IMR-90 (cell line): ENCODE measurements at regions not wholly inside any gene's neighbourhood (a gene's known extent, or its start where the extent isn't known, plus 50 kb on each side); places are given as distances from the start of the nearest gene placed in this dataset.

ENCODE experiments used
- ATAC-seq: fragments of 200-7000 bp; cut with Tn5 transposase; 2 replicates; pipeline ENCODE4 v1.9.1; 2020; ENCODE audit warnings: low read depth, mild to moderate bottlenecking, moderate library complexity
- BruUV-seq: library from RNA; stranded (reverse); fragments of 400-500 nt; replicated peaks from 2 replicates; lab custom pipeline; 2021; lab: Mats Ljungman, UMichigan
- CTCF ChIA-PET: fragments of 300-600 bp; formaldehyde crosslinking; extraction: SDS; loops from one replicate; lab custom pipeline; 2021; ENCODE audit warnings: antibody characterized with exemption; lab: Yijun Ruan, JAX
- POLR2A ChIA-PET: fragments of 300-600 bp; sonication (Branson Sonifier 250); formaldehyde crosslinking; loops from one replicate; lab custom pipeline; 2022; ENCODE audit warnings: antibody characterized with exemption; ENCODE audit not compliant: unreplicated experiment; lab: Charles Lee
- DNase-seq: peaks from one replicate; pipeline ENCODE4 v3.0.0; 2013
- H2AFZ ChIP-seq: replicated peaks from 2 replicates; pipeline ENCODE3; 2013; ENCODE audit warnings: low read length, mild to moderate bottlenecking; ENCODE audit not compliant: poor library complexity
- H2AK5ac ChIP-seq: 2 replicates; pipeline ENCODE4 v1.6.1; 2013; ENCODE audit warnings: low read depth, low read length, inconsistent platforms
- H2AK9ac ChIP-seq: replicated peaks from 2 replicates; pipeline ENCODE3; 2013; ENCODE audit warnings: mild to moderate bottlenecking, low read depth, low read length, moderate library complexity; ENCODE audit not compliant: poor library complexity
- H2BK120ac ChIP-seq: 2 replicates; pipeline ENCODE4 v1.6.1; 2013; ENCODE audit warnings: low read depth, low read length, inconsistent platforms
- H2BK15ac ChIP-seq: 3 replicates; pipeline ENCODE4 v1.6.1; 2013; ENCODE audit warnings: low read depth, low read length, inconsistent platforms
- H2BK20ac ChIP-seq: 2 replicates; pipeline ENCODE4 v1.6.1; 2013; ENCODE audit warnings: low read depth, mild to moderate bottlenecking, inconsistent platforms, low read length, moderate library complexity
- H2BK5ac ChIP-seq: 2 replicates; pipeline ENCODE4 v1.6.1; 2013; ENCODE audit warnings: mild to moderate bottlenecking, low read depth, low read length, inconsistent platforms; ENCODE audit not compliant: poor library complexity, severe bottlenecking
- H3K14ac ChIP-seq: replicated peaks from 2 replicates; pipeline ENCODE4 v1.6.1; 2013; ENCODE audit warnings: low read depth, low read length, inconsistent platforms
- H3K18ac ChIP-seq: 2 replicates; pipeline ENCODE4 v1.6.1; 2013; ENCODE audit warnings: low read depth, low read length, control low read depth
- H3K23ac ChIP-seq: 2 replicates; pipeline ENCODE4 v1.6.1; 2013; ENCODE audit warnings: low read depth, low read length, inconsistent platforms
- H3K27ac ChIP-seq: 2 replicates; pipeline ENCODE4 v1.5.1; 2013; ENCODE audit warnings: mild to moderate bottlenecking, control low read depth, low read length; ENCODE audit not compliant: insufficient read depth
- H3K27me3 ChIP-seq: 2 replicates; pipeline ENCODE4 v1.6.1; 2013; ENCODE audit warnings: low read length; ENCODE audit not compliant: control insufficient read depth, insufficient read depth
- H3K36me3 ChIP-seq: 2 replicates; pipeline ENCODE4 v1.6.1; 2013; ENCODE audit warnings: low read length, mixed read lengths; ENCODE audit not compliant: control insufficient read depth, insufficient read depth
- H3K4ac ChIP-seq: 2 replicates; pipeline ENCODE4 v1.6.1; 2013; ENCODE audit warnings: low read depth, low read length, inconsistent platforms
- H3K4me1 ChIP-seq: 2 replicates; pipeline ENCODE4 v1.6.1; 2013; ENCODE audit warnings: low read length, mixed read lengths; ENCODE audit not compliant: control insufficient read depth, insufficient read depth
- H3K4me2 ChIP-seq: 2 replicates; pipeline ENCODE4 v1.6.1; 2013; ENCODE audit warnings: low read depth, mild to moderate bottlenecking, control low read depth, low read length, moderate library complexity
- H3K4me3 ChIP-seq: 2 replicates; pipeline ENCODE4 v1.5.1; 2013; ENCODE audit warnings: low read depth, mild to moderate bottlenecking, control low read depth, low read length, moderate library complexity; ENCODE audit not compliant: insufficient read depth
- H3K56ac ChIP-seq: 2 replicates; pipeline ENCODE4 v1.6.1; 2013; ENCODE audit warnings: low read length, inconsistent platforms; ENCODE audit not compliant: insufficient read depth; ENCODE audit errors: extremely low read depth
- H3K79me1 ChIP-seq, 2 experiments: 2 replicates each; pipeline ENCODE4 v1.6.1; 2013; ENCODE audit warnings: low read length in 2 of 2, inconsistent platforms in 1 of 2, low read depth in 1 of 2
- H3K9ac ChIP-seq: 2 replicates; pipeline ENCODE4 v1.6.1; 2013; ENCODE audit warnings: low read depth, low read length, control low read depth
- H3K9me1 ChIP-seq: 2 replicates; pipeline ENCODE4 v1.6.1; 2013; ENCODE audit warnings: low read length, inconsistent platforms; ENCODE audit not compliant: insufficient read depth
- H3K9me3 ChIP-seq: 2 replicates; pipeline ENCODE4 v1.6.1; 2013; ENCODE audit warnings: low read length; ENCODE audit not compliant: control insufficient read depth, insufficient read depth
- H4K20me1 ChIP-seq: 2 replicates; pipeline ENCODE4 v1.6.1; 2013; ENCODE audit warnings: low read length, inconsistent platforms; ENCODE audit not compliant: insufficient read depth
- H4K5ac ChIP-seq: 2 replicates; pipeline ENCODE4 v1.6.1; 2013; ENCODE audit warnings: mild to moderate bottlenecking, low read depth, low read length, control low read depth
- H4K8ac ChIP-seq, 2 experiments: 2 replicates each; pipeline ENCODE4 v1.6.1; 2013; ENCODE audit warnings: low read depth in 2 of 2, low read length in 2 of 2, control low read depth in 1 of 2, inconsistent platforms in 1 of 2
- H4K91ac ChIP-seq: 2 replicates; pipeline ENCODE4 v1.6.1; 2013; ENCODE audit warnings: low read depth, low read length, inconsistent platforms; ENCODE audit not compliant: insufficient read depth
- BHLHE40 ChIP-seq: fragments of 150-350 bp; IDR thresholded peaks from 2 replicates; pipeline ENCODE4 v1.6.1; 2016; ENCODE audit warnings: mild to moderate bottlenecking, low read depth, low read length
- CEBPB ChIP-seq: IDR thresholded peaks from 2 replicates; pipeline ENCODE4 v1.6.1; 2012; ENCODE audit warnings: low read depth, low read length, improper control_type of control experiment
- CHD1 ChIP-seq: IDR thresholded peaks from 2 replicates; pipeline ENCODE4 v1.6.1; 2012; ENCODE audit warnings: low read depth, low read length, improper control_type of control experiment
- FOS ChIP-seq: fragments of 150-350 bp; IDR thresholded peaks from 2 replicates; pipeline ENCODE4 v1.6.1; 2016; ENCODE audit warnings: low read depth, low read length
- MAFK ChIP-seq: IDR thresholded peaks from 2 replicates; pipeline ENCODE4 v1.6.1; 2012; ENCODE audit warnings: low read depth, low read length, improper control_type of control experiment
- MAZ ChIP-seq: IDR thresholded peaks from 2 replicates; pipeline ENCODE4 v1.6.1; 2012; ENCODE audit warnings: low read depth, mild to moderate bottlenecking, low read length, improper control_type of control experiment, moderate library complexity, borderline replicate concordance
- NFE2L2 ChIP-seq: fragments of 150-350 bp; IDR thresholded peaks from 2 replicates; pipeline ENCODE4 v1.6.1; 2016; ENCODE audit warnings: low read depth, mild to moderate bottlenecking, low read length
- POLR2A ChIP-seq: IDR thresholded peaks from 2 replicates; pipeline ENCODE4 v1.6.1; 2012; ENCODE audit warnings: mild to moderate bottlenecking, low read depth, low read length
- RAD21 ChIP-seq: IDR thresholded peaks from 2 replicates; pipeline ENCODE4 v1.6.1; 2012; ENCODE audit warnings: low read length, improper control_type of control experiment
- RCOR1 ChIP-seq: IDR thresholded peaks from 2 replicates; pipeline ENCODE4 v1.6.1; 2012; ENCODE audit warnings: mild to moderate bottlenecking, low read length, improper control_type of control experiment; ENCODE audit not compliant: insufficient replicate concordance
- SMC3 ChIP-seq: fragments of 150-350 bp; IDR thresholded peaks from 2 replicates; pipeline ENCODE4 v1.6.1; 2016; ENCODE audit warnings: low read depth, mild to moderate bottlenecking, antibody characterized with exemption, low read length, moderate library complexity
- WGBS, 2 experiments: methylation state at CpG; one replicate each; pipeline versions ENCODE4 v1.1.5 to v1.1.7; 2013; ENCODE audit warnings: missing lambda C conversion rate in 2 of 2; ENCODE audit not compliant: insufficient read length in 1 of 2; ENCODE audit errors: extremely low coverage in 2 of 2; 5-methylcytosine and 5-hydroxymethylcytosine counted together
- dilution Hi-C: fragments of 300-500 bp; cut with HindIII; formaldehyde crosslinking; loops from one replicate; pipeline ENCODE4 v1.14.3; 2018; ENCODE audit warnings: low sequenced_read_pairs; ENCODE audit not compliant: unreplicated experiment
- in situ Hi-C: fragments of 300-500 bp; cut with MboI; formaldehyde crosslinking; loops from 3 replicates; pipeline ENCODE4 v1.14.3; 2019; ENCODE audit warnings: low sequenced_read_pairs, inconsistent platforms, mixed read lengths
- intact Hi-C: fragments of 100-400 bp; cut with micrococcal nuclease; formaldehyde crosslinking; loops from 2 replicates; pipeline ENCODE4 v1.10.0; 2022

DNA sequence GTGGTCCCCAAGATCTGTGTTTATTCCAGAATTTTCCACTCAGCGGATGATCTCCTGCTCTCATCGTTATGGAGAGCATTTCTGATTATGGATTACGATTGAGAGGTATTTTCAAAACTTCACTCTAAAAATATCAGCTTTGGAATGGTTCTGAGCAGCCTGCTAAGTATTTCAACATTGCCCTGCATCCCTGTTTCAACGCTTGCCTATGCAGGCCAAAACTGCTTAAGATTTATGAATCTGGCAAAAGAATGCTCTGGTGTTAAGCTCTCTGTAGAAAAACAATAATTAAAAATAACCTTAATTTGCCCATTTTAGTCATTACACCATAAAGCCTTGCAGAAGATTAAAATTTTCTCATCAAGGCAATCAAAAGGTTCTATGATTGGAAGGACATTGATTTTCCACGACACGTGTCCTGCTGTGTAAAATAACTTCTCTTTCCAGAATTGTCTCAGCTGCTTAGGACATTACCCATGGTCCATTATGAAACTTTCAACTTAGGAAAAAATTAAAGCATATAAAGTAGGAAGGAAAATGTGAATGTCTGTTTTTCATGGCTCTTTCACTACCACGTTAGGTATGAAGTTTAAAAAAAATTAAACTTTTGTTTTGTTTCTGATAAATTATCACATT is 229.9 kb downstream of the ACKR3 start:
- Histone ChIP-seq H2BK20ac (no peak overlapping the region), H4K5ac (no peak overlapping the region), H3K4ac (no peak overlapping the region), H2BK15ac (no peak overlapping the region), H3K27ac (no peak overlapping the region), H3K56ac (no peak overlapping the region), H3K4me1 (no peaks in the 10 kb centered on the region), H3K9me3 (no peaks in the 10 kb centered on the region; the same call in 1 of the 2 replicates), H2BK120ac (no peak overlapping the region), H3K4me2 (no peak overlapping the region), H2AK9ac (no peak overlapping the region), H3K9me1 (no peaks in the 10 kb centered on the region), H3K23ac (no peak overlapping the region), H4K8ac (no peak overlapping the region), H2AK5ac (no peak overlapping the region), H3K4me3 (no peak overlapping the region), H4K91ac (no peak overlapping the region), H3K18ac (no peak overlapping the region), H3K9ac (no peak overlapping the region), H3K36me3 (no peaks in the 10 kb centered on the region), H3K79me1 (no peaks in the 10 kb centered on the region), H2AFZ (no peak overlapping the region), H4K20me1 (no peaks in the 10 kb centered on the region), H3K14ac (no peak overlapping the region), H2BK5ac (no peak overlapping the region), H3K27me3 (peaks cover 10% of the 10 kb centered on the region; the same call in 1 of the 2 replicates)
- WGBS, 2 experiments: no CpG with 5 or more reads among the region's 7 CpGs
- no TSS peak for BruUV-seq
- ChIA-PET CTCF (no interaction called here), POLR2A (no interaction called here)
- no peak for TF ChIP-seq MAFK
- TF ChIP-seq CHD1: no peak
- TF ChIP-seq RAD21: no peak
- no peak for TF ChIP-seq CEBPB
- TF ChIP-seq NFE2L2: no peak
- no peak for TF ChIP-seq MAZ
- TF ChIP-seq FOS: no peak
- no peak for TF ChIP-seq RCOR1
- no peak for TF ChIP-seq SMC3
- no peak for TF ChIP-seq POLR2A
- TF ChIP-seq BHLHE40: no peak
- DNase-seq: no peak
- ATAC-seq: no peak
- intact Hi-C loops: no loop called here
- dilution Hi-C loops: no loop called here
- in situ Hi-C loops: no loop called here
